SU-DHL-6 (cell line): ENCODE measurements at regions not wholly inside any gene's neighbourhood (a gene's known extent, or its start where the extent isn't known, plus 50 kb on each side); places are given as distances from the start of the nearest gene placed in this dataset.

ENCODE experiments used
- H2AFZ ChIP-seq: fragments of 200-600 bp; sonication (generic); 2 replicates; pipeline ENCODE4 v1.6.1; 2014; ENCODE audit warnings: low read depth, mild to moderate bottlenecking, moderate library complexity, mixed read lengths, antibody characterized with exemption, low read length; ENCODE audit not compliant: severe bottlenecking
- H3F3A ChIP-seq: fragments of 200-600 bp; shearing (Covaris generic); 2 replicates; pipeline ENCODE4 v1.6.0; 2016; ENCODE audit warnings: antibody characterized with exemption, mild to moderate bottlenecking; ENCODE audit not compliant: insufficient read depth
- H3K27ac ChIP-seq: fragments of 200-600 bp; sonication (generic); 2 replicates; pipeline ENCODE4 v1.5.1; 2016; ENCODE audit warnings: low read depth, mild to moderate bottlenecking, low read length, moderate library complexity, mixed read lengths
- H3K27me3 ChIP-seq: fragments of 200-600 bp; sonication (generic), shearing (Covaris generic); 2 replicates; pipeline ENCODE4 v1.6.0; 2014; ENCODE audit warnings: mild to moderate bottlenecking, low read length
- H3K36me3 ChIP-seq: fragments of 200-600 bp; sonication (generic); 2 replicates; pipeline ENCODE4 v1.6.1; 2014; ENCODE audit warnings: mild to moderate bottlenecking, low read length, mixed read lengths
- H3K4me2 ChIP-seq: fragments of 300-600, 200-600 bp; shearing (Covaris generic), sonication (generic); 2 replicates; pipeline ENCODE4 v1.6.0; 2014; ENCODE audit warnings: low read length, low read depth, mild to moderate bottlenecking; ENCODE audit not compliant: poor library complexity, severe bottlenecking
- H3K4me3 ChIP-seq: fragments of 200-600 bp; sonication (generic); 2 replicates; pipeline ENCODE4 v1.5.1; 2014; ENCODE audit warnings: antibody characterized with exemption, low read length, mild to moderate bottlenecking, mixed read lengths; ENCODE audit not compliant: insufficient read depth, poor library complexity, severe bottlenecking
- H3K79me2 ChIP-seq: fragments of 200-600 bp; sonication (generic); 2 replicates; pipeline ENCODE4 v1.6.1; 2014; ENCODE audit warnings: mild to moderate bottlenecking, low read length, moderate library complexity; ENCODE audit not compliant: insufficient read depth
- H3K9ac ChIP-seq: fragments of 200-600 bp; sonication (generic); 2 replicates; pipeline ENCODE4 v1.7.0; 2014; ENCODE audit warnings: mild to moderate bottlenecking, low read length
- H3K9me2 ChIP-seq: fragments of 200-600 bp; sonication (generic); replicated peaks from 2 replicates; pipeline ENCODE4 v1.6.1; 2014; ENCODE audit warnings: low read length; ENCODE audit not compliant: insufficient read depth
- H3K9me3 ChIP-seq: fragments of 200-600 bp; sonication (generic); 2 replicates; pipeline ENCODE4 v1.6.1; 2014; ENCODE audit warnings: low read length, mixed read lengths; ENCODE audit not compliant: insufficient read depth
- H4K20me1 ChIP-seq: fragments of 200-600 bp; sonication (generic); 2 replicates; pipeline ENCODE4 v1.6.1; 2014; ENCODE audit warnings: low read depth, mild to moderate bottlenecking, antibody characterized with exemption, low read length, moderate library complexity, mixed read lengths
- EZH2phosphoT487 ChIP-seq: fragments of 200-600 bp; sonication (generic), shearing (Covaris generic); conservative IDR thresholded peaks from 2 replicates; pipeline ENCODE4 v1.6.1; 2018; ENCODE audit warnings: mild to moderate bottlenecking, antibody characterized with exemption, low read length, moderate library complexity, mixed read lengths
- TF ChIP-seq, protein P1 (sequence below): fragments of 200-600 bp; sonication (generic); IDR thresholded peaks from one replicate; pipeline ENCODE4 v1.5.1; 2017; ENCODE audit warnings: antibody characterized with exemption, mild to moderate bottlenecking, low read length, moderate library complexity; ENCODE audit not compliant: insufficient read depth, poor library complexity, severe bottlenecking

DNA sequence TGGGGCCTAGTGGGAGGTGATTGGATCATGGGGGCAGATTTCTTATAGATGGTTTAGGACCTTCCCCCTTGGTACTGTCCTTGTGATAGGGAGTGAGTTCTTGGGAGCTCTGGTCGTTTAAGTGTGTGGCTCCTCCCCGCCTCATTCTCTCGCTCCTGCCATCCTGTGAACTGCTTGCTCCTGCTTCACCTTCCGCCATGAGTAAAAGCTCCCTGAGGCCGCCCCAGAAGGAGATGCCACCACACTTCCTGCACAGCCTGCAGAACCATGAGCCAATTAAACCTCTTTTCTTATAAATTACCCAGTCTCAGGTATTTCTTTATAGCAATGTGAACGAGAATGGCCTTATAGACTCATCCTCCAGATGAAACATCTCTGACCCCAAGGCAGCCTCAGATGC lies 101.5 kb downstream of the KCNF1 start:
- Histone ChIP-seq H3K9me3 (no peaks in the 10 kb centered on the region; the same call in 1 of the 2 replicates), H2AFZ (no peak overlapping the region), H3K9ac (no peak overlapping the region), H3K27ac (no peak overlapping the region), H3F3A (no peaks in the 10 kb centered on the region), H4K20me1 (no peaks in the 10 kb centered on the region), H3K36me3 (no peaks in the 10 kb centered on the region), H3K27me3 (no peaks in the 10 kb centered on the region), H3K4me2 (no peak overlapping the region), H3K9me2 (no peaks in the 10 kb centered on the region), H3K4me3 (no peak overlapping the region), H3K79me2 (no peaks in the 10 kb centered on the region)
- no peak for TF ChIP-seq EZH2phosphoT487
- TF ChIP-seq, protein P1, sequence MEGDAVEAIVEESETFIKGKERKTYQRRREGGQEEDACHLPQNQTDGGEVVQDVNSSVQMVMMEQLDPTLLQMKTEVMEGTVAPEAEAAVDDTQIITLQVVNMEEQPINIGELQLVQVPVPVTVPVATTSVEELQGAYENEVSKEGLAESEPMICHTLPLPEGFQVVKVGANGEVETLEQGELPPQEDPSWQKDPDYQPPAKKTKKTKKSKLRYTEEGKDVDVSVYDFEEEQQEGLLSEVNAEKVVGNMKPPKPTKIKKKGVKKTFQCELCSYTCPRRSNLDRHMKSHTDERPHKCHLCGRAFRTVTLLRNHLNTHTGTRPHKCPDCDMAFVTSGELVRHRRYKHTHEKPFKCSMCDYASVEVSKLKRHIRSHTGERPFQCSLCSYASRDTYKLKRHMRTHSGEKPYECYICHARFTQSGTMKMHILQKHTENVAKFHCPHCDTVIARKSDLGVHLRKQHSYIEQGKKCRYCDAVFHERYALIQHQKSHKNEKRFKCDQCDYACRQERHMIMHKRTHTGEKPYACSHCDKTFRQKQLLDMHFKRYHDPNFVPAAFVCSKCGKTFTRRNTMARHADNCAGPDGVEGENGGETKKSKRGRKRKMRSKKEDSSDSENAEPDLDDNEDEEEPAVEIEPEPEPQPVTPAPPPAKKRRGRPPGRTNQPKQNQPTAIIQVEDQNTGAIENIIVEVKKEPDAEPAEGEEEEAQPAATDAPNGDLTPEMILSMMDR: no peak

DNA sequence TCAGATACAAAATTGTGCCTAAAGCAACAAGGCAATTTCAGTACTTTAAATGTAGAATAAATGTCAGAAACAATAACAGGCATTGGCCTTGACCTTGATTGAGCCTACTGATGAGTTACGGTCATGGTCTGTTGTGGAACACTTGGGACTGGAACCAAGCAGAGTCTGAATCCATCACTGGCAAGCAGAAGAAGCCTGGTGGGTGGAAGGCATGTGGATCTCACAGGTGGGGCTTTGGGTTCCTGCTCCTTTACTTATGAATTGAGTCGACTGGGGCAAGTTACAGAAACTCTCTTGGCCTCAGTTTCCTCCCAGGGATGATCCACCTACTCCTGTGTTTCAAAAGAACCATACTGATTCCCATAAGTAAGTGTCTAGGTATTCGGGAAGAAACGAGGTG lies 102.3 kb downstream of the KCNF1 start:
- H3K4me3 ChIP-seq: no peak overlapping the region
- H3K9me3 ChIP-seq: no peaks in the 10 kb centered on the region; the same call in 1 of the 2 replicates
- no peak overlapping the region for H3K27ac ChIP-seq
- H3K79me2 ChIP-seq: no peaks in the 10 kb centered on the region
- H3K9me2 ChIP-seq: no peaks in the 10 kb centered on the region
- H3K4me2 ChIP-seq: no peak overlapping the region
- H2AFZ ChIP-seq: no peak overlapping the region
- no peaks in the 10 kb centered on the region for H3F3A ChIP-seq
- H4K20me1 ChIP-seq: no peaks in the 10 kb centered on the region
- no peaks in the 10 kb centered on the region for H3K27me3 ChIP-seq
- H3K36me3 ChIP-seq: no peaks in the 10 kb centered on the region
- H3K9ac ChIP-seq: no peak overlapping the region
- TF ChIP-seq EZH2phosphoT487: no peak
- TF ChIP-seq, protein P1: no peak

DNA sequence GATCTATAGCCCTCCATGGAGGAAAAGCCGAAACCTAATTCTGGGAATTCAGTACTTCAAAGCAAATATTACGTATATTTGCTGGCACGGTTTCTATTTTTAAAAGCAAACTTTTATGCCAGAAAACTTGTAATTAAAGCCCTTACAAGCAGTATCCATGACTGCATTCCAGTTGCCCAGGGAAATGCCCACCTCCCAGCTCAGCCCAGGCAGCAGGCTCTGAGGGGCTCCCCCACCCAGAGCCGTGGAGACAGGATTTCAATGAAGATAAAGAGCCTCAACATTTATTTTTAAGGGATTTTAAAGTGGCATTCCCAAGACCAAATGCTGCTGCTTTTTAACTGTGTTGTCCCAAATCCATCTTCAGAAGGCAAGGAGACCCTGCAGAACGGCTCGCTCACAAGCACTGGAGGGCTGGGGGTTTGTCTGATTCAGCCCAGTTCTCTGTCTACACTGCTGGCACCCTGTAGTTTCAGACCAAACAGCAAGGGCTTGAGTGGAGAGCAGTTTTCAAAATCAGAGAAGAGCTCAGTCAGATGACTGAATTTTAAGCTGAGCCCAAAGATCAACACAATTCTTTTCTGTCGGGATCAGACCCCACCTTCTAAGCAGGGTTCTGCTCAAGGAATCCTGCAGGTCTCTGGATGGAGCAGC lies 105.1 kb downstream of the KCNF1 start:
- Histone ChIP-seq H3K4me2 (no peak overlapping the region), H3K27me3 (no peaks in the 10 kb centered on the region), H3F3A (no peaks in the 10 kb centered on the region), H3K27ac (no peak overlapping the region), H3K79me2 (no peaks in the 10 kb centered on the region), H3K9me2 (no peaks in the 10 kb centered on the region), H3K36me3 (no peaks in the 10 kb centered on the region), H3K9me3 (no peaks in the 10 kb centered on the region), H3K9ac (no peak overlapping the region), H2AFZ (no peak overlapping the region), H4K20me1 (no peaks in the 10 kb centered on the region), H3K4me3 (no peak overlapping the region)
- TF ChIP-seq, protein P1: no peak
- no peak for TF ChIP-seq EZH2phosphoT487
